K562 (cell line): ENCODE measurements at regions not wholly inside any gene's neighbourhood (a gene's known extent, or its start where the extent isn't known, plus 50 kb on each side); places are given as distances from the start of the nearest gene placed in this dataset.
"Not testable (repeated sequence)": the region's sequence is repeated elsewhere in the genome, so short reads cannot be mapped to it uniquely, and the experiment has no call there.

ENCODE experiments used
- ATAC-seq: fragments of 200-7000 bp; cut with Tn5 transposase; 3 replicates; pipeline ENCODE4 v1.9.1; 2020; ENCODE audit warnings: moderate library complexity
- BruUV-seq: library from RNA; stranded (reverse); fragments of 400-500 nt; replicated peaks from 2 replicates; lab custom pipeline; 2021; lab: Mats Ljungman, UMichigan
- CTCF ChIA-PET: fragments of 300-600 bp; formaldehyde crosslinking; extraction: SDS; loops from one replicate; lab custom pipeline; 2021; ENCODE audit warnings: low intra/inter-chr PET ratio; lab: Yijun Ruan, JAX
- POLR2A ChIA-PET: fragments of 300-600, 350-650 bp; sonication (Branson Sonifier 250); formaldehyde crosslinking; extraction: SDS; loops from one replicate; lab custom pipeline; 2021; ENCODE audit warnings: antibody characterized with exemption, inconsistent platforms; lab: Yijun Ruan, JAX
- DNase-seq, 4 experiments: peaks; one replicate each; pipeline versions ENCODE4 v3.0.0 to v3.0.0-alpha.2; 2011 to 2018; ENCODE audit warnings: low spot score in 3 of 4, mixed read lengths in 3 of 4; ENCODE audit errors: extremely low read depth in 1 of 4
- FAIRE-seq: peaks from 2 replicates; lab custom pipeline; 2011; peaks lifted over from hg19 to GRCh38; lab: Jason Lieb, UNC
- H2AFZ ChIP-seq: 2 replicates; pipeline ENCODE4 v1.6.0; 2011; ENCODE audit warnings: low read depth, low read length, control low read depth, inconsistent platforms
- H3K27ac ChIP-seq: fragments of 200-600 bp; 3 replicates; pipeline ENCODE4 v1.8.0; 2011; ENCODE audit warnings: low read depth, mild to moderate bottlenecking, control low read depth, inconsistent platforms, low read length, moderate library complexity, mixed read lengths; ENCODE audit errors: extremely low read depth
- H3K27me3 ChIP-seq, 2 experiments: fragments of 300-600 bp in 1 of 2; 2 replicates in 1 of 2; 3 replicates in 1 of 2; pipeline versions ENCODE4 v1.6.0 to v1.8.0; 2011; ENCODE audit warnings: inconsistent platforms in 2 of 2, low read length in 2 of 2, mild to moderate bottlenecking in 1 of 2, mixed read lengths in 1 of 2, moderate library complexity in 1 of 2; ENCODE audit not compliant: control insufficient read depth in 2 of 2, insufficient read depth in 2 of 2
- H3K36me3 ChIP-seq: fragments of 300-600 bp; 3 replicates; pipeline ENCODE4 v1.8.0; 2011; ENCODE audit warnings: mild to moderate bottlenecking, low read length, inconsistent platforms; ENCODE audit not compliant: control insufficient read depth, insufficient read depth
- H3K4me1 ChIP-seq, 2 experiments: fragments of 200-600 bp in 1 of 2; replicated peaks in 1 of 2; 2 replicates in 1 of 2; 3 replicates in 1 of 2; pipeline versions ENCODE4 v1.5.1 to v1.8.0; 2011; ENCODE audit warnings: inconsistent platforms in 2 of 2, low read length in 2 of 2, mild to moderate bottlenecking in 1 of 2, mixed read lengths in 1 of 2, moderate library complexity in 1 of 2; ENCODE audit not compliant: control insufficient read depth in 2 of 2, insufficient read depth in 2 of 2
- H3K4me2 ChIP-seq: 2 replicates; pipeline ENCODE4 v1.6.1; 2011; ENCODE audit warnings: low read length, control low read depth, inconsistent platforms, mixed read lengths; ENCODE audit not compliant: insufficient read depth
- H3K4me3 ChIP-seq: fragments of 200-600 bp; sonication (generic), shearing (Covaris generic); 2 replicates; pipeline ENCODE4 v1.5.1; 2016; ENCODE audit warnings: control low read depth, inconsistent platforms
- H3K79me2 ChIP-seq: fragments of 200-600 bp; 3 replicates; pipeline ENCODE4 v1.8.0; 2011; ENCODE audit warnings: low read length, inconsistent platforms; ENCODE audit not compliant: control insufficient read depth, insufficient read depth
- H3K9ac ChIP-seq, 2 experiments: 2 replicates each; pipeline versions ENCODE4 v1.6.0 to v1.6.1; 2011; ENCODE audit warnings: low read depth in 2 of 2, low read length in 2 of 2, control low read depth in 1 of 2, inconsistent platforms in 1 of 2, mild to moderate bottlenecking in 1 of 2, mixed read lengths in 1 of 2; ENCODE audit not compliant: insufficient read depth in 1 of 2
- H3K9me1 ChIP-seq: one replicate; pipeline ENCODE4 v1.6.0; 2011; ENCODE audit warnings: inconsistent platforms, mild to moderate bottlenecking, low read length, moderate library complexity; ENCODE audit not compliant: control insufficient read depth, insufficient read depth
- H3K9me3 ChIP-seq: replicated peaks from 2 replicates; pipeline ENCODE4 v1.5.1; 2011; ENCODE audit warnings: low read depth, low read length, inconsistent platforms; ENCODE audit not compliant: control insufficient read depth, insufficient read depth
- H4K20me1 ChIP-seq: replicated peaks from 2 replicates; pipeline ENCODE4 v1.6.1; 2011; ENCODE audit warnings: low read length, inconsistent platforms, mixed read lengths; ENCODE audit not compliant: control insufficient read depth, insufficient read depth
- HMG20A ChIP-seq: fragments of 450-650 bp; formaldehyde crosslinking; conservative IDR thresholded peaks from 2 replicates; pipeline ENCODE4 v1.4.0; 2020; ENCODE audit warnings: mild to moderate bottlenecking, mixed read lengths
- PHB ChIP-seq: fragments of 250-450 bp; sonication (Bioruptor Pico); IDR thresholded peaks from 2 replicates; pipeline ENCODE4 v1.5.0; 2021
- U2AF2 ChIP-seq: fragments of 200-400 bp; formaldehyde crosslinking; optimal IDR thresholded peaks from 2 replicates; pipeline ENCODE3; 2017; ENCODE audit warnings: low read depth, mild to moderate bottlenecking, low read length
- ZNF668 ChIP-seq: fragments of 250-450 bp; sonication (Bioruptor Pico); IDR thresholded peaks from 2 replicates; pipeline ENCODE4 v1.8.0; 2022; ENCODE audit warnings: mild to moderate bottlenecking, inconsistent platforms
- WGBS: fragments of 100-300 bp; shearing (Covaris generic); methylation state at CpG from one replicate; pipeline ENCODE4 v1.1.6; 2016; ENCODE audit warnings: low coverage, mixed read lengths; ENCODE audit not compliant: insufficient coverage; ENCODE audit errors: missing lambda C conversion rate; 5-methylcytosine and 5-hydroxymethylcytosine counted together
- in situ Hi-C: fragments of 300-500 bp; cut with MboI; formaldehyde crosslinking; loops from 4 replicates; pipeline ENCODE4 v1.15.0; 2018; ENCODE audit warnings: inconsistent platforms, mixed read lengths
- intact Hi-C: fragments of 100-400 bp; cut with micrococcal nuclease; formaldehyde crosslinking; loops from 2 replicates; pipeline ENCODE4 v1.14.2; 2022
- TF ChIP-seq, protein P1 (sequence below): IDR thresholded peaks from 3 replicates; pipeline ENCODE4 v1.6.1; 2011; ENCODE audit warnings: borderline replicate concordance, mild to moderate bottlenecking; ENCODE audit not compliant: insufficient read length, insufficient read depth
- TF ChIP-seq, protein P2 (sequence below): fragments of 250-450 bp; sonication (Bioruptor Pico); IDR thresholded peaks from 2 replicates; pipeline ENCODE4 v1.4.0; 2020; ENCODE audit warnings: borderline replicate concordance

DNA sequence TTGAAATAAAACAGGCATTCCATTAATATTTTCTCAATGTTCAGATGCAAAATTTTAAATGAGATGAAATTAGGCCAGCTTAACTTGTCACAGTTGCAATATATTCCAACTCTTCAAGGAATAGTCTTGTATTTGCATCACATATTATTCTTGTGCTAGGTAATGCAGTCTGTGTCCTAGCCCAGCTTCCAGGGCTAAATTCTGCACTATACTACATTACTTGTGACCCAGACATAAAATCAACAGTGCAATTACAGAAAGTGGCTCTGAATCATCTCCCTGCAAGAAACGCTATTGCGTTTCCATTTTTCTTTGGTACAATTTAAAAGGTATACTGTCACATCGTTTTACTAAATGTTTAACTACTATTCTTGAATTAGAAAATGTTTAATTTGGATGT, 399.2 kb downstream of the TENT5A start:
- intact Hi-C loops (no loop called here), in situ Hi-C loops (no loop called here)
- TF ChIP-seq ZNF668 (CRISPR knock-in tag), result no peak
- TF ChIP-seq, protein P1, sequence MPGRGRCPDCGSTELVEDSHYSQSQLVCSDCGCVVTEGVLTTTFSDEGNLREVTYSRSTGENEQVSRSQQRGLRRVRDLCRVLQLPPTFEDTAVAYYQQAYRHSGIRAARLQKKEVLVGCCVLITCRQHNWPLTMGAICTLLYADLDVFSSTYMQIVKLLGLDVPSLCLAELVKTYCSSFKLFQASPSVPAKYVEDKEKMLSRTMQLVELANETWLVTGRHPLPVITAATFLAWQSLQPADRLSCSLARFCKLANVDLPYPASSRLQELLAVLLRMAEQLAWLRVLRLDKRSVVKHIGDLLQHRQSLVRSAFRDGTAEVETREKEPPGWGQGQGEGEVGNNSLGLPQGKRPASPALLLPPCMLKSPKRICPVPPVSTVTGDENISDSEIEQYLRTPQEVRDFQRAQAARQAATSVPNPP, result no peak
- TF ChIP-seq, protein P2, sequence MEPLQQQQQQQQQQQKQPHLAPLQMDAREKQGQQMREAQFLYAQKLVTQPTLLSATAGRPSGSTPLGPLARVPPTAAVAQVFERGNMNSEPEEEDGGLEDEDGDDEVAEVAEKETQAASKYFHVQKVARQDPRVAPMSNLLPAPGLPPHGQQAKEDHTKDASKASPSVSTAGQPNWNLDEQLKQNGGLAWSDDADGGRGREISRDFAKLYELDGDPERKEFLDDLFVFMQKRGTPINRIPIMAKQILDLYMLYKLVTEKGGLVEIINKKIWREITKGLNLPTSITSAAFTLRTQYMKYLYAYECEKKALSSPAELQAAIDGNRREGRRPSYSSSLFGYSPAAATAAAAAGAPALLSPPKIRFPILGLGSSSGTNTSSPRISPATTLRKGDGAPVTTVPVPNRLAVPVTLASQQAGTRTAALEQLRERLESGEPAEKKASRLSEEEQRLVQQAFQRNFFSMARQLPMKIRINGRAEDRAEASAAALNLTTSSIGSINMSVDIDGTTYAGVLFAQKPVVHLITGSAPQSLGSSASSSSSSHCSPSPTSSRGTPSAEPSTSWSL, result no peak
- no peak for TF ChIP-seq U2AF2
- TF ChIP-seq PHB (CRISPR knock-in tag), result no peak
- no peak for TF ChIP-seq HMG20A (CRISPR knock-in tag)
- H3K27me3 ChIP-seq, result no peaks in the 10 kb centered on the region
- no peaks in the 10 kb centered on the region for H3K9me3 ChIP-seq
- H3K9ac ChIP-seq, result no peak overlapping the region
- no peak for FAIRE-seq
- DNase-seq, result no peak
- no peaks in the 10 kb centered on the region for H4K20me1 ChIP-seq
- no peaks in the 10 kb centered on the region for H3K4me1 ChIP-seq
- H3K79me2 ChIP-seq, result no peaks in the 10 kb centered on the region
- no peaks in the 10 kb centered on the region for H3K9me1 ChIP-seq
- POLR2A ChIA-PET, result no interaction called here
- no TSS peak for BruUV-seq
- no peak overlapping the region for H3K4me2 ChIP-seq
- WGBS, result 3% methylated on average over 3 of the region's 3 CpGs
- no peak overlapping the region for H3K27ac ChIP-seq
- CTCF ChIA-PET, result no interaction called here
- H3K4me3 ChIP-seq, result no peak overlapping the region
- ATAC-seq, result no peak
- H2AFZ ChIP-seq, result no peak overlapping the region
- no peaks in the 10 kb centered on the region for H3K36me3 ChIP-seq

GRCh38 chr6:81344026-81344425, 408.5 kb downstream of the TENT5A start:
- ATAC-seq, DNase-seq, CTCF ChIA-PET, H3K36me3 ChIP-seq, BruUV-seq, H3K4me3 ChIP-seq, H4K20me1 ChIP-seq, H2AFZ ChIP-seq, H3K9me1 ChIP-seq, POLR2A ChIA-PET, H3K79me2 ChIP-seq, H3K4me1 ChIP-seq, FAIRE-seq, H3K4me2 ChIP-seq, H3K27ac ChIP-seq, in situ Hi-C loops, H3K9me3 ChIP-seq, intact Hi-C loops, H3K27me3 ChIP-seq, H3K9ac ChIP-seq: not testable (repeated sequence)
- 8% methylated on average over 5 of the region's 8 CpGs for WGBS
